Hematopoietic multipotent progenitor cell treated with erythropoietin and hydrocortisone succinate and interleukin-3 and kit ligand, for 8 days (in vitro differentiated cells): ENCODE measurements at regions not wholly inside any gene's neighbourhood (a gene's known extent, or its start where the extent isn't known, plus 50 kb on each side); places are given as distances from the start of the nearest gene placed in this dataset.

Source experiments
- DNase-seq: peaks from one replicate; pipeline ENCODE4 v3.0.0-alpha.2; 2015

- DNase-seq = no peak
Observed at GRCh38 chr5:168165221-168165914, 126.1 kb upstream of the WWC1 start.

DNA sequence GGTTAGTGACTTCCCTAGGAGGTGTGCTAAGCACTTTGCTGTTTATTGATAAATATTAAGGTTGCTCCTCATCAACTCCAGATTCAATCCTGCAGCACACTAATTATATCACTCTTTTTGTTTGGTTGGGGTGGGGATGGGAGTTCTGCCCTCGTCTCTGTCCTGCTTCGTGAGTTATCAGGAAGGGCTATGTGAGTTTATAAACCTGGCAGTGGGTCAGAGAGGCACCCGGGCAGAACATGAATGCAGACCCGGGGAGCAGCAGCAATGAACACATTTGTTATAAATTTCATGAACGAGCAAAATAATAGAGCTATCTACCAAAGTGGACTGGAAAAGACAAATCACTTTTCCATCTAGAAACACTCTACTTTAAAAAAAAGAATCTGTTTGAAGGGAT lies 125.5 kb upstream of the WWC1 start:
- no peak for DNase-seq

- DNase-seq = no peak
Observed at GRCh38 chr5:168167338-168167737, 124.1 kb upstream of the WWC1 start.

GRCh38 chr5:168168978-168169698 lies 122.3 kb upstream of the WWC1 start:
- DNase-seq = no peak

DNA sequence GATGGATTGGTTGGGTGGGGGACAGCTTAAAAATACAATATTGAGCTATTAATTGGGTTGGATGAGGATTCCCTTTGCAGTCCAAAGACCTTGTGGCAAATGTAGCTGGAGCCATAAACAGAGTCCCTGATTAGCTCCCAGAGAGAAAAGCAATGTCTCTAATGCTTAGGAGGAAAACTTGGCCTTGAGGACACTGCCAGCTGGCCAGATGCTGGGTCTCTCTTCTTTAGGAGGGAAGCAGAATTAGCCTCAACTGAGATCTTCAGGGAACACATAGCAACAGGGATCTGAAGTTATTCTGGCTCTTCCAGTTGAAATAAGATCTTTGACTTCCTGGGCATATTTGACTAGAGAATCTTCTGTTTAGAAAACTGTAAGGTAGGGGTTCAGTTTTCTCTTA lies 121.7 kb upstream of the WWC1 start:
- DNase-seq = no peak

GRCh38 chr5:168171901-168172759 lies 119.3 kb upstream of the WWC1 start:
- no peak for DNase-seq

DNA sequence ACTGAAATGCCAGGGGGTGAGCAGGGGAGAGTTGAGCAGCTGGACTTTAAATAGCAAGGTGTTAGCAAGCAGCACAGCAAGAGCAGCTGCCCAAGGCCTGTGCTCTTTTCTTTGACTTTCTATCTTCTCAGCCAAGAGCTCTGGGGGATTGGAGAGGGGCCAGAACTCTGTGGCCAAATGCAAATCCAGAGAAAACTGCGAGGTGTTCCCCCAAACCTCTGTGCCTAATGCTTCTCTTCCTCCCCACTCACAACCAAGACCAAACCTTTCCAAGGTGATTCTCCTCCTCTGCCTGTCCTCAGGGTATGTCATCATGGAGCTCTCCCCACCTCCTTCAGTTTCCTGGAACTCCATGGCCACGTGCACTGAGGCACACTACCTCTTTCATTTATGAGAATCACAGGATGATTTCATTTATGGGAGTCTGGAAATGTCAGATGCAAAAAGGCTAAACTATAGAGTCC lies 118.7 kb upstream of the WWC1 start:
- DNase-seq = no peak

GRCh38 chr5:168174376-168174775 lies 117.1 kb upstream of the WWC1 start:
- DNase-seq = no peak

DNA sequence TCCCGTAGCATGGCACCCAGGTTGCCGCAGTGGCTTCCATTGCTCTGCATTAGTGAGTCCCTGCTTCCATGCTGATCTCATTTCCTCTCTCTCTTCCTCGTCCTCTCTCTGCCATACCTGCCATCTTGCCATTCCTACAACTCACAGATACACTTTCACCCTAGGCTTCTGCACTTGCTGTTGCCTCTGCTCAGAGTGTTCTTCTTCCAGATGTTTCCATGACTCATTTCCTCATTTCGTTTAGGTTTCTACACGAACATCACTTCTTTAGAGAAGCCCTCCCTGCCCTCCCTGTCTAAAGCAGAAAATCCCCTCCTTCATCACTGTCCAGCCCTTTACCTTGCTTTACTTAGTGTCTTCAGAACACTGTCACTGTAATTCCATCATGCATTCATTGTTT lies 115.2 kb upstream of the WWC1 start:
- DNase-seq = no peak

- no peak for DNase-seq
Observed at GRCh38 chr5:168176941-168177340, 114.5 kb upstream of the WWC1 start.

- no peak for DNase-seq
Observed at GRCh38 chr5:168177831-168178450, 113.5 kb upstream of the WWC1 start.

DNA sequence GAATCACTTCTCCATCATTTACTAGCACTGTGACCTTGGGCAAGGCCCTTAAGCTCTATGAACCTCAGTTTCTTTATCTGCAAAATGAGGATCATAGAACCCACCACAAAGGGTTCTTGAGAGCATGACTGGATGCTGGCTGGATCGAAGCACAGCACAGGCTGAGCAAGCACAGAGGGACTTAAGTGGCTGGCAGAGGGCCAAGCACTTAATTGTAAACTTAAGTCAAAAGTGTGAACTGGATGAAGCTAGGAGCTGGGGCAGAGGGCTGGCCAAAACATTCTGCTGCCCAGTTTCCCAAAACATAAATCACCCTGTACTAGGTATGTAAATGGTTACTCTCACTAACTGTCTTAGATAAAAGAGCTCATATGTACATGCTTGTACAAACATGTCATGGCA lies 112.3 kb upstream of the WWC1 start:
- no peak for DNase-seq

DNA sequence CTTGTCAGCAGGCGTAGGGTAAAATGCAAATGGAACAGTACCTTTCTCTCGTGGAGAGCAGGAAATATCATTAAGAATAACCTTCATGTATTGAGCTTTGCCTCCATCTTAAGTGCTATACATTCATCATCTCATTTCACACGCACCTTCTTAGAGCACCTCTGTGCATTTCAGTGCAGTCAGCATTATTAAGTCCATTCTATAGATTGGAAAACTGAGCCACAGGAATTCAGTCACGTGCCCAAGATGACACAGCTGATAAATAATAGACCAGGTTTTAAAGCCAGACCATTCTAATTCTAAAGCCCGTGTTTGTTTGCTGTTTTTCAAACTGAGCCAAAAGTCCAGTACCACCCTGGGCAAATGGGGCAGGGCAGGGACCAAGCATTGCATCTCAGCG lies 109.2 kb upstream of the WWC1 start:
- no peak for DNase-seq

DNA sequence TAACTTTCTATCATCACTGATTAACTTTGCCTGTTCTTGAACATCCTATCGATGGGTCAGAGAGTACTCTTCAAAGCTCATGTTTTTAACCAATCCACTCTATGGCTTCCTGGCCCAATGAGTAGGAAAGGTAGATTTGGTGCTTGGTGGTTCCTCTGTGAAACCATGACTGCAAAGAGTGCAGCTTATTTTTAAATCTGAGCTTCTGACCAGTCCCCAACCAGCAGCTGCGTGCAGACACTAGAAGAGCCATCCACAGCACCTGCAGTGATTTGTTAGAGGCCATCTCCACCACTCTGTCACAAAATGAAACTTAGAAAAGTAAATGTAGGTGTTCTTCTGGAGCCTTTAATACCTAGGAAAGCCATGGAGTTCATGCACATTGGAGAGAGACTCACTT lies 107.3 kb upstream of the WWC1 start:
- DNase-seq = no peak

- DNase-seq = no peak
Observed at GRCh38 chr5:168186289-168187074, 105.0 kb upstream of the WWC1 start.

- DNase-seq = no peak
Observed at GRCh38 chr5:168187614-168188013, 103.8 kb upstream of the WWC1 start.

DNA sequence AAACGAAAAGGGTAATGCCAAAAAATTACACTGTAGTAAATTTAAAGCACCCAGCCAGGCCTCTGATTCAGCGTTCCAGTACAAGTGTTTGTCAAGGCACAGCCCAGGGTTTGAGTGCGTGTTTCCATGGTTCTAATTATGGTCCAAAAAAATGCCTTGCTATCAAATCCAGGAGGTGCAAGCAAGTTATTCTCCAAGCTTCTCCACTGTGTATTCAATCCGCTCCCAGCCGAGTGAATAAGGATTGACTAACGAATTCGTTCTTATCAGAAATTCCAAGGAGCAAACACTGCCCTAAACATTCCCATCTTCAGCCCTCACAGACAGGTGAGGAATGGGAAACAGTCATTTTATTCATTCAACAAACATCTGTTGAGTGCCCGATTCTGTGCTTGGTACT lies 103.3 kb upstream of the WWC1 start:
- no peak for DNase-seq

GRCh38 chr5:168192120-168192519 lies 99.3 kb upstream of the WWC1 start:
- DNase-seq = no peak

DNA sequence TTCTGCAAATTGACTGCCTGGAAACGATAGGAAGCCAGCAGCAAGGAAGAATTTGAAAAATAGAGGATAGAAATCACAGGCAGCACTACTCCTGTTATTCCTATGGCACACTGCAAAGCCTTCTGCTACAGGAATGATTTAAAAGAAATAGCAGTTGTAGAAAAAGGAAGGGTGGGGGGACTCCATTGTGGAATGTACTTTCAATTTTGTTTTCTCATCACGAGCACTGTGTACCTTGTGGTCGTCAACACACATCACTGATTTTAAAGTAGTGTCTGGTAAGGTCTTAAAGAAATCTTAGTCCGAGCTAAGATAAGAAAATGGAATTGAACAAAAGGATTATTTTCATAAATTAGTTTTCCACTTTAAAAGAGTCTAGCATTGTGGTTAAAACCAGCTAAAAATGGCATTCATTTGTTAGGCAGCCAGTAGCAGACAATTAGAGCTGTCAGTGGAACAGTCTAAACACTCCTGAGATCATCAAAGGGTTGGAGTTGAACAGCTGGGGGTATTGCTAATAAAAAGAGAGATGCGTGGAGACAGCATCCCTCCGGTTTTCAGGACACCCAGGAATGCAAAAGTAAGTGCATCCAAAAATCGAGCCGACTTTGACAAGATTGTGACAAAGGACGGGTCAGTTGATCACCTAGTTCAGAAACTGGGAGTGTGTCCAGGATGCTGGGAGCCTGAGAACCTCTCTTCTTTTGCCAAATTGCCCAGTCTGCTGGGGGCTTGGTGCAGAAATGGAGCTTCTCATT lies 97.8 kb upstream of the WWC1 start:
- DNase-seq = no peak

DNA sequence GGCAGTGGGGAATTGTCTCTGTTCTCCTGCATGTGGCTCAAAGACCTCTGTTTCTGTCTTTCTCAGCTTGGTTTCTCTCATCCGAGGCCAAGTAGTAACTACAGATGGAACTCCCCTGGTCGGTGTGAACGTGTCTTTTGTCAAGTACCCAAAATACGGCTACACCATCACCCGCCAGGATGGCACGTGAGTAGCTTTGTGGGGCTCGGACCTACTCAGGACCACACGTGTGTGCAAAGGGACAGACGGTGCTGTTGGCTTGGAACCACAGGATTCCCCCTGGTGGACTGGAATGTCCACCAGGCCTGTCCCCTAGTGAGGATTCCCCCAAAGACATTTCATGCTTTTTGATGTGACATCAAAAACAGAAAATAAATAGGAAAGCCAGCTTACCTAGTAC lies 96.3 kb upstream of the WWC1 start:
- no peak for DNase-seq

DNA sequence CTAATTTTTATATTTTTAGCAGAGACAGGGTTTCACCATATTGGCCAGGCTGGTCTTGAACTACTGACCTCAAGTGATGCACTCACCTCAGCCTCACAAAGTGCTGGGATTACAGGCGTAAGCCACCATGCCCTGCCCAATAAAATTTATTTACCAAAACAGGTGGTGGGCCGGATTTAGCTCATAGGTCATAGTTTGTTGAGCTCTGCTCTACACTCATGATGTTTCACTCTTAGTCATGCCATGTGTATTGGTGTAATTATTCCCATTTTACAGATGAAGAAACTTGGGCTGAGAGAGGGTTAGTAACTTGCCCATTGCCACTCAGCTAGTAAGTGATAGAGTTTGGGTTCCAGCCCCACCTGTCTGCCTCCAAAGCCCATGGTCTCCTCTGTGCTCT lies 93.1 kb upstream of the WWC1 start:
- no peak for DNase-seq

DNA sequence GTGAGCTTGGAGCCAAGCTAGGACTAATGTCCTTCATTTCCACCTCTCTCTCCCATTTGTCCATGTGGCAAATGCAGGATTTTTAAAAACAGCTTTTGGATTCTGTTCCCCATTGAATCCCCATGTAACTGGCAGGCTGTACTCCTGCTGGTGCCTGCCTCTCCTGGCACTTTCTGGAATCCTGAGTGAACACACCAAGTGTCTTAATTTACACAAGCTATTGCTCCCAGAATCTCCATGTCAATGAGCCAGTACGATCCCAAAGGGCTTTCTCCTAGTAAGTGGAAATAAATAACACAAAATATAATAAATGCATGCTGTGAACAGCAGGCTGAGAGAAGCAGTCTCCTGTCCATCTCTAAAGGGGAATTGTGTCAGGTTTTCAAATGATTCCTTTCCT lies 88.4 kb upstream of the WWC1 start:
- DNase-seq = no peak
